Endodermal cell (in vitro differentiated cells): ENCODE measurements at regions not wholly inside any gene's neighbourhood (a gene's known extent, or its start where the extent isn't known, plus 50 kb on each side); places are given as distances from the start of the nearest gene placed in this dataset.

Source experiments
- DNase-seq: peaks from one replicate; pipeline ENCODE4 v3.0.0-alpha.2; 2017
- H3K27ac ChIP-seq: 2 replicates; pipeline ENCODE4 v1.5.1; 2013; ENCODE audit warnings: mild to moderate bottlenecking, low read depth, low read length, moderate library complexity
- H3K27me3 ChIP-seq: 2 replicates; pipeline ENCODE4 v1.6.1; 2013; ENCODE audit warnings: mild to moderate bottlenecking, low read length, moderate library complexity; ENCODE audit not compliant: insufficient read depth, control insufficient read depth, poor library complexity, severe bottlenecking
- H3K36me3 ChIP-seq: 2 replicates; pipeline ENCODE4 v1.7.0; 2013; ENCODE audit warnings: mild to moderate bottlenecking, low read length, moderate library complexity; ENCODE audit not compliant: control insufficient read depth, insufficient read depth
- H3K4me1 ChIP-seq: one replicate; pipeline ENCODE4 v1.7.0; 2013; ENCODE audit warnings: low read length; ENCODE audit not compliant: control insufficient read depth, insufficient read depth
- H3K4me3 ChIP-seq: 2 replicates; pipeline ENCODE4 v1.5.1; 2013; ENCODE audit warnings: mild to moderate bottlenecking, low read length, moderate library complexity
- H3K9ac ChIP-seq: 2 replicates; pipeline ENCODE4 v1.6.1; 2013; ENCODE audit warnings: mild to moderate bottlenecking, low read length, moderate library complexity; ENCODE audit not compliant: poor library complexity, severe bottlenecking; ENCODE audit errors: extremely low read depth
- H3K9me3 ChIP-seq: 2 replicates; pipeline ENCODE4 v1.6.1; 2013; ENCODE audit warnings: mild to moderate bottlenecking, low read length, moderate library complexity; ENCODE audit not compliant: control insufficient read depth
- H3K27ac Mint-ChIP-seq: 2 replicates; pipeline ENCODE4 v1.8.0; 2020; ENCODE audit warnings: mixed read lengths
- H3K27me3 Mint-ChIP-seq: 2 replicates; pipeline ENCODE4 v1.8.0; 2021; ENCODE audit warnings: mild to moderate bottlenecking, mixed read lengths; ENCODE audit not compliant: insufficient read depth
- H3K36me3 Mint-ChIP-seq: 2 replicates; pipeline ENCODE4 v1.8.0; 2020; ENCODE audit warnings: low read depth, mixed read lengths
- H3K4me1 Mint-ChIP-seq: 2 replicates; pipeline ENCODE4 v1.8.0; 2020; ENCODE audit warnings: mixed read lengths
- H3K4me3 Mint-ChIP-seq: 2 replicates; pipeline ENCODE4 v1.8.0; 2020; ENCODE audit warnings: mild to moderate bottlenecking, moderate library complexity, mixed read lengths
- H3K9me3 Mint-ChIP-seq: 2 replicates; pipeline ENCODE4 v1.8.0; 2020; ENCODE audit warnings: mild to moderate bottlenecking, mixed read lengths
- WGBS, 2 experiments: methylation state at CpG; one replicate each; pipeline versions ENCODE4 v1.1.5 to v1.1.7; 2013; ENCODE audit warnings: missing lambda C conversion rate in 2 of 2, mixed read lengths in 1 of 2; ENCODE audit not compliant: insufficient coverage in 1 of 2, insufficient read length in 1 of 2; 5-methylcytosine and 5-hydroxymethylcytosine counted together
- TF ChIP-seq, protein P1 (sequence below): fragments of 200-600 bp; sonication (generic); conservative IDR thresholded peaks from 2 replicates; pipeline ENCODE4 v1.5.0; 2021; ENCODE audit warnings: antibody characterized with exemption, mild to moderate bottlenecking

DNA sequence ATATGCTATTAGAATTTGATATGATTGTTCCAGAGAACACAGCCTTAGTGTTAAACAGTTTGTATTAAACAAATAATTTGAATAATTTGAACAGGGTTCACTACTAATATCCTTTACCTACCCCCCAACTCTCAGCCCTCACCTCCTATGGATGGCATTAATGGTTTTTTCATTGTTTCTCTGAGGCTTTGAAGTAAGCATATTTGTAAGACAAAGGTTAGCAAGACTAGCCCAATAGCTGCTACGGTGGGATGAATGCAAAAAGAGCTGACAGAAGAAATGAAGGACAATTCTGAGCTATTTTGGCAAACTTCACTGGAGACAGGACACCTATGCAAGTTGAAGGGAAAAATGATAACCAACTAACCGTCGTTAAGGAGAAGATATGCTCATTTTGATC, 61.6 kb downstream of the ARL4A start:
- Histone ChIP-seq H3K9ac (no peak overlapping the region), H3K4me1 (no peaks in the 10 kb centered on the region), H3K9me3 (no peaks in the 10 kb centered on the region), H3K27me3 (no peaks in the 10 kb centered on the region), H3K4me3 (no peak overlapping the region), H3K27ac (no peak overlapping the region), H3K36me3 (no peaks in the 10 kb centered on the region)
- Mint-ChIP-seq H3K36me3 (no peaks in the 10 kb centered on the region), H3K27ac (no peak overlapping the region), H3K4me3 (no peak overlapping the region), H3K4me1 (peaks cover 3% of the 10 kb centered on the region), H3K27me3 (no peaks in the 10 kb centered on the region), H3K9me3 (no peaks in the 10 kb centered on the region)
- TF ChIP-seq, protein P1, sequence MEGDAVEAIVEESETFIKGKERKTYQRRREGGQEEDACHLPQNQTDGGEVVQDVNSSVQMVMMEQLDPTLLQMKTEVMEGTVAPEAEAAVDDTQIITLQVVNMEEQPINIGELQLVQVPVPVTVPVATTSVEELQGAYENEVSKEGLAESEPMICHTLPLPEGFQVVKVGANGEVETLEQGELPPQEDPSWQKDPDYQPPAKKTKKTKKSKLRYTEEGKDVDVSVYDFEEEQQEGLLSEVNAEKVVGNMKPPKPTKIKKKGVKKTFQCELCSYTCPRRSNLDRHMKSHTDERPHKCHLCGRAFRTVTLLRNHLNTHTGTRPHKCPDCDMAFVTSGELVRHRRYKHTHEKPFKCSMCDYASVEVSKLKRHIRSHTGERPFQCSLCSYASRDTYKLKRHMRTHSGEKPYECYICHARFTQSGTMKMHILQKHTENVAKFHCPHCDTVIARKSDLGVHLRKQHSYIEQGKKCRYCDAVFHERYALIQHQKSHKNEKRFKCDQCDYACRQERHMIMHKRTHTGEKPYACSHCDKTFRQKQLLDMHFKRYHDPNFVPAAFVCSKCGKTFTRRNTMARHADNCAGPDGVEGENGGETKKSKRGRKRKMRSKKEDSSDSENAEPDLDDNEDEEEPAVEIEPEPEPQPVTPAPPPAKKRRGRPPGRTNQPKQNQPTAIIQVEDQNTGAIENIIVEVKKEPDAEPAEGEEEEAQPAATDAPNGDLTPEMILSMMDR, result no peak
- WGBS, 2 experiments, result 26 to 39% methylated on average over 3 of the region's 3 CpGs
- no peak for DNase-seq

DNA sequence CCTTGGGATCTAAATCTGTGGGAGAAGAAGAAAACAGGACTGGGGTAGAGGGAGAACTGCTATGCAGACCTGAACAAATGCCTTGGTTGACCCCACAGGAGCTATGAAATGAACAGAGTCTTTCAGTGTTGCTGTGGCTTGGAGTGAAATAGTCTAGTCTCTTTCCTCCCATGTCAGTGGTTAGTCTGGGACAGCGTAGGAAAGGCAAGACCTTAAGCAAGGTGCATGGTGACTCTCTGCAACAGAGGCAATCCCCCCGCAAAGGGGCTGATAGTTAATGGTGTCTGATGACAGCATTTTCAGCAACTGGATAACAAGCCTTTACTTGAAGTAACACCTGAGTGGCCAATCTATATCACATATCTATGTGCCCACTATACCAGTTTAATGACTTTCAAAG, 62.3 kb downstream of the ARL4A start:
- Mint-ChIP-seq H3K4me3 (no peak overlapping the region), H3K27me3 (no peaks in the 10 kb centered on the region), H3K27ac (peak overlapping the region; percentile 9), H3K9me3 (no peaks in the 10 kb centered on the region), H3K36me3 (no peaks in the 10 kb centered on the region), H3K4me1 (peaks cover 3% of the 10 kb centered on the region)
- H3K27ac ChIP-seq, result no peak overlapping the region
- no peaks in the 10 kb centered on the region for H3K4me1 ChIP-seq
- no peak overlapping the region for H3K9ac ChIP-seq
- peak; percentile 48 for DNase-seq
- H3K27me3 ChIP-seq, result no peaks in the 10 kb centered on the region
- WGBS, 2 experiments, result 96 to 100% methylated on average over 1 to 2 of the region's 2 CpGs
- no peak overlapping the region for H3K4me3 ChIP-seq
- TF ChIP-seq, protein P1, result no peak
- H3K9me3 ChIP-seq, result no peaks in the 10 kb centered on the region
- H3K36me3 ChIP-seq, result no peaks in the 10 kb centered on the region

DNA sequence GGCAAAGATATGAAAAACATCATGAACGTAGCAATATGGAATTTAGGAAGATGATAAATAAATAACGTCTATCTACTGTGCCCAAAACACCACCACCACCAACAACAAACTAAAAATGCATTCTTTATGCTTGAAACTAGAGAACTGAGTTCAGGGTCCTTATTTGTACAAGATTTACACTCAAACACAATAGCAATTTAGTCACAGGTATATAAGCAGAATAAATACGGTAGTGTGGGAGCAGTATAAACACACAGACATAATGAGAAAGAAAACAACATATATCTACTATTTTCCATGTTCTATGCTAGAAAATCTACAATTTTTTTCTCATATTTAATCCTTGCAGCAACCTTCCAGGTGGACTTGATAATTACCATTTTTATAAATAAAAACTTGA, 64.3 kb downstream of the ARL4A start:
- TF ChIP-seq, protein P1, result no peak
- Histone ChIP-seq H3K36me3 (no peaks in the 10 kb centered on the region), H3K27me3 (no peaks in the 10 kb centered on the region), H3K4me3 (no peak overlapping the region), H3K27ac (no peak overlapping the region), H3K9me3 (no peaks in the 10 kb centered on the region), H3K4me1 (no peaks in the 10 kb centered on the region), H3K9ac (no peak overlapping the region)
- no peak overlapping the region for H3K4me3 Mint-ChIP-seq
- H3K36me3 Mint-ChIP-seq, result no peaks in the 10 kb centered on the region
- WGBS, 2 experiments, result 100% methylated on average over 1 to 2 of the region's 3 CpGs
- peaks cover 3% of the 10 kb centered on the region for H3K4me1 Mint-ChIP-seq
- no peak for DNase-seq
- H3K9me3 Mint-ChIP-seq, result no peaks in the 10 kb centered on the region
- no peaks in the 10 kb centered on the region for H3K27me3 Mint-ChIP-seq
- no peak overlapping the region for H3K27ac Mint-ChIP-seq
